Loucy (cell line): ENCODE measurements at regions not wholly inside any gene's neighbourhood (a gene's known extent, or its start where the extent isn't known, plus 50 kb on each side); places are given as distances from the start of the nearest gene placed in this dataset.

ENCODE experiments used
- EZH2phosphoT487 ChIP-seq: fragments of 200-600 bp; IDR thresholded peaks from 2 replicates; pipeline ENCODE4 v1.6.1; 2018; ENCODE audit warnings: antibody characterized with exemption, mild to moderate bottlenecking, moderate library complexity, borderline replicate concordance
- TF ChIP-seq, protein P1 (sequence below): fragments of 200-600 bp; sonication (generic); conservative IDR thresholded peaks from 2 replicates; pipeline ENCODE4 v1.5.1; 2014; ENCODE audit warnings: mild to moderate bottlenecking, antibody characterized with exemption, low read length

DNA sequence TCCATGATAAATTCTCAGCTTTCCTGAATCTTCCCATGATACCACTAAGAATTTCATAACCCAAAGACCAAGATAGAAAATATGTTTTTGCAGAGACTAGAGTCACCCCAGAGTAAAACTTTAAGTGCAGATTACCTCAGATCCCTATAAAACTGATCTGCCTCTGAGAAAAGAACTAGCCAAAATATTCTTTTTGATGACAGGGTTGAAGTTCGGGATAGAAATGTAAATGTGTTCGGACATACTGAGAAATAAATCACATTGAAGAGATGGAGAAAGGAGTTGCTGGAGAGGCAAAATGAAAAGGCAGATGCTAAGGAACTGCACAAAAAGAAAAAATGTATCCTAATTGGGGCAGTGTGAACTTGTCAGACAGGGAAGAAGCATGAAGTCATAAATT lies 501.8 kb downstream of the ANKRD50 start:
- TF ChIP-seq, protein P1, sequence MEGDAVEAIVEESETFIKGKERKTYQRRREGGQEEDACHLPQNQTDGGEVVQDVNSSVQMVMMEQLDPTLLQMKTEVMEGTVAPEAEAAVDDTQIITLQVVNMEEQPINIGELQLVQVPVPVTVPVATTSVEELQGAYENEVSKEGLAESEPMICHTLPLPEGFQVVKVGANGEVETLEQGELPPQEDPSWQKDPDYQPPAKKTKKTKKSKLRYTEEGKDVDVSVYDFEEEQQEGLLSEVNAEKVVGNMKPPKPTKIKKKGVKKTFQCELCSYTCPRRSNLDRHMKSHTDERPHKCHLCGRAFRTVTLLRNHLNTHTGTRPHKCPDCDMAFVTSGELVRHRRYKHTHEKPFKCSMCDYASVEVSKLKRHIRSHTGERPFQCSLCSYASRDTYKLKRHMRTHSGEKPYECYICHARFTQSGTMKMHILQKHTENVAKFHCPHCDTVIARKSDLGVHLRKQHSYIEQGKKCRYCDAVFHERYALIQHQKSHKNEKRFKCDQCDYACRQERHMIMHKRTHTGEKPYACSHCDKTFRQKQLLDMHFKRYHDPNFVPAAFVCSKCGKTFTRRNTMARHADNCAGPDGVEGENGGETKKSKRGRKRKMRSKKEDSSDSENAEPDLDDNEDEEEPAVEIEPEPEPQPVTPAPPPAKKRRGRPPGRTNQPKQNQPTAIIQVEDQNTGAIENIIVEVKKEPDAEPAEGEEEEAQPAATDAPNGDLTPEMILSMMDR: no peak
- TF ChIP-seq EZH2phosphoT487: no peak
